HPDE6-E6E7 (cell line): ENCODE measurements at regions not wholly inside any gene's neighbourhood (a gene's known extent, or its start where the extent isn't known, plus 50 kb on each side); places are given as distances from the start of the nearest gene placed in this dataset.
"Not testable (repeated sequence)": the region's sequence is repeated elsewhere in the genome, so short reads cannot be mapped to it uniquely, and the experiment has no call there.

Experiments used
- DNase-seq: peaks from one replicate; pipeline ENCODE4 v3.0.0; 2011; ENCODE audit warnings: missing footprints; ENCODE audit errors: extremely low spot score

- DNase-seq = no peak
These were observed 390.4 kb upstream of the RGPD4 start for GRCh38 chr2:107436281-107436680.

- no peak for DNase-seq
These were observed 389.4 kb upstream of the RGPD4 start for GRCh38 chr2:107437265-107437664.

GRCh38 chr2:107437807-107438206 lies 388.9 kb upstream of the RGPD4 start:
- no peak for DNase-seq

- no peak for DNase-seq
These were observed 378.5 kb upstream of the RGPD4 start for GRCh38 chr2:107448160-107448559.

GRCh38 chr2:107461301-107461700 lies 365.4 kb upstream of the RGPD4 start:
- no peak for DNase-seq

GRCh38 chr2:107462181-107462580 lies 364.5 kb upstream of the RGPD4 start:
- no peak for DNase-seq

- no peak for DNase-seq
These were observed 360.5 kb upstream of the RGPD4 start for GRCh38 chr2:107466241-107466640.

- DNase-seq = no peak
These were observed 359.5 kb upstream of the RGPD4 start for GRCh38 chr2:107466984-107467773.

GRCh38 chr2:107469437-107469995 lies 357.2 kb upstream of the RGPD4 start:
- no peak for DNase-seq

- DNase-seq = no peak
These were observed 353.5 kb upstream of the RGPD4 start for GRCh38 chr2:107473150-107473549.

- no peak for DNase-seq
These were observed 350.8 kb upstream of the RGPD4 start for GRCh38 chr2:107475859-107476258.

- no peak for DNase-seq
These were observed 324.2 kb upstream of the RGPD4 start for GRCh38 chr2:107502539-107502938.

- DNase-seq = no peak
These were observed 314.5 kb upstream of the RGPD4 start for GRCh38 chr2:107511970-107512789.

- DNase-seq = no peak
These were observed 301.3 kb upstream of the RGPD4 start for GRCh38 chr2:107525406-107525805.

GRCh38 chr2:107529146-107529545 lies 297.5 kb upstream of the RGPD4 start:
- DNase-seq = no peak

- no peak for DNase-seq
These were observed 296.6 kb upstream of the RGPD4 start for GRCh38 chr2:107530046-107530445.

- DNase-seq = no peak
These were observed 291.8 kb upstream of the RGPD4 start for GRCh38 chr2:107534926-107535325.

GRCh38 chr2:107535905-107536689 lies 290.6 kb upstream of the RGPD4 start:
- not testable (repeated sequence) for DNase-seq

GRCh38 chr2:107542314-107542740 lies 284.4 kb upstream of the RGPD4 start:
- DNase-seq = no peak

- DNase-seq = no peak
These were observed 282.9 kb upstream of the RGPD4 start for GRCh38 chr2:107543793-107544192.

GRCh38 chr2:107545066-107545465 lies 281.6 kb upstream of the RGPD4 start:
- DNase-seq = no peak

GRCh38 chr2:107545851-107546250 lies 280.8 kb upstream of the RGPD4 start:
- DNase-seq = no peak
